Prostate gland (tissue), 2 donors: ENCODE measurements at regions not wholly inside any gene's neighbourhood (a gene's known extent, or its start where the extent isn't known, plus 50 kb on each side); places are given as distances from the start of the nearest gene placed in this dataset.

Experiments used
- DNase-seq: peaks from one replicate; pipeline ENCODE4 v3.0.0-alpha.2; 2019; ENCODE audit warnings: low spot score
- H3K27ac ChIP-seq, 2 donors: fragments of 200-600 bp; sonication (generic); 2 replicates each; pipeline ENCODE4 v1.5.1; 2017 to 2019
- H3K27me3 ChIP-seq: fragments of 200-600 bp; sonication (generic); replicated peaks from 2 replicates; pipeline ENCODE4 v1.5.1; 2019; ENCODE audit not compliant: insufficient read depth
- H3K36me3 ChIP-seq, 2 donors: fragments of 200-600 bp; sonication (generic); 1 replicate in 1 of 2; 2 replicates in 1 of 2; pipeline versions ENCODE4 v1.5.1 to v1.8.1; 2017 to 2019
- H3K4me1 ChIP-seq: fragments of 200-600 bp; sonication (generic); replicated peaks from 2 replicates; pipeline ENCODE4 v1.5.1; 2019
- H3K4me3 ChIP-seq, 2 donors: fragments of 200-600 bp; sonication (generic); 2 replicates each; pipeline ENCODE4 v1.5.1; 2017 to 2019
- H3K9me3 ChIP-seq: fragments of 200-600 bp; sonication (generic); 2 replicates; pipeline ENCODE4 v1.5.1; 2017
- POLR2A ChIP-seq: fragments of 450-650 bp; IDR thresholded peaks from one replicate; pipeline ENCODE4 v1.6.1; 2016; ENCODE audit warnings: antibody characterized with exemption, mild to moderate bottlenecking
- POLR2AphosphoS5 ChIP-seq: sonication (generic); formaldehyde crosslinking; IDR thresholded peaks from one replicate; pipeline ENCODE4 v1.6.1; 2017; ENCODE audit warnings: antibody characterized with exemption
- WGBS: methylation state at CpG from one replicate; pipeline ENCODE4 v1.1.5; 2018; 5-methylcytosine and 5-hydroxymethylcytosine counted together
- intact Hi-C: fragments of 100-400 bp; cut with DNase I; formaldehyde crosslinking; loops from one replicate; pipeline ENCODE4 v1.14.2; 2022
- TF ChIP-seq, protein P1 (sequence below), 4 experiments: fragments of 200-600 bp in 2 of 4; fragments of 450-650 bp in 2 of 4; sonication (generic) in 2 of 4; IDR thresholded peaks; 1 replicate in 3 of 4; 2 replicates in 1 of 4; pipeline ENCODE4 v1.5.1; 2016 to 2019; ENCODE audit warnings: antibody characterized with exemption in 4 of 4, mild to moderate bottlenecking in 2 of 4, moderate library complexity in 2 of 4

DNA sequence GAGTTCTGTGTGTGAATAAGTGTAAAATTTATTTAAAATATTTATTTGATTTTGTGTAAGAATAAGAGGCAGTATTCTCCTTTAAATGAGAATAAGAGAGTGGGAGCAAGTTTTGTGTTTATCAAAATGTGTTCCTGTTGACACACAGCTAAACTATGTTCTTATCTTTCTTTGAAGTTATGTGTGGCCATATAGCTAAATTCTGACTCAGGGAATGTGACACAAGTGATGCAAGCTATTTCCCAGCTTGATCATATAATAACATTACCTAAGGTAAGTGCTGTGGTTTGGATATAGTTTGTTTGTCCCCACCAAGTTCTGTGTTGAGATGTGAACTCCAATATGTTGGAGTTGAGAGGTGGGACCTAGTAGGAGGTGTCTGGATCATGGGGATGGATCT is 740.0 kb upstream of the IGFBP7 start:
- no peaks in the 10 kb centered on the region for H3K4me1 ChIP-seq
- no peaks in the 10 kb centered on the region for H3K9me3 ChIP-seq
- H3K27ac ChIP-seq = no peak overlapping the region
- intact Hi-C loops = no loop called here
- no peaks in the 10 kb centered on the region for H3K36me3 ChIP-seq
- no peak overlapping the region for H3K4me3 ChIP-seq
- DNase-seq = no peak
- no peaks in the 10 kb centered on the region for H3K27me3 ChIP-seq
- TF ChIP-seq POLR2A (no peak), POLR2AphosphoS5 (no peak)
- TF ChIP-seq, protein P1, sequence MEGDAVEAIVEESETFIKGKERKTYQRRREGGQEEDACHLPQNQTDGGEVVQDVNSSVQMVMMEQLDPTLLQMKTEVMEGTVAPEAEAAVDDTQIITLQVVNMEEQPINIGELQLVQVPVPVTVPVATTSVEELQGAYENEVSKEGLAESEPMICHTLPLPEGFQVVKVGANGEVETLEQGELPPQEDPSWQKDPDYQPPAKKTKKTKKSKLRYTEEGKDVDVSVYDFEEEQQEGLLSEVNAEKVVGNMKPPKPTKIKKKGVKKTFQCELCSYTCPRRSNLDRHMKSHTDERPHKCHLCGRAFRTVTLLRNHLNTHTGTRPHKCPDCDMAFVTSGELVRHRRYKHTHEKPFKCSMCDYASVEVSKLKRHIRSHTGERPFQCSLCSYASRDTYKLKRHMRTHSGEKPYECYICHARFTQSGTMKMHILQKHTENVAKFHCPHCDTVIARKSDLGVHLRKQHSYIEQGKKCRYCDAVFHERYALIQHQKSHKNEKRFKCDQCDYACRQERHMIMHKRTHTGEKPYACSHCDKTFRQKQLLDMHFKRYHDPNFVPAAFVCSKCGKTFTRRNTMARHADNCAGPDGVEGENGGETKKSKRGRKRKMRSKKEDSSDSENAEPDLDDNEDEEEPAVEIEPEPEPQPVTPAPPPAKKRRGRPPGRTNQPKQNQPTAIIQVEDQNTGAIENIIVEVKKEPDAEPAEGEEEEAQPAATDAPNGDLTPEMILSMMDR (IDR thresholded peaks at IDR 0.05) = no peak

GRCh38 chr4:57832083-57832482 is 721.9 kb upstream of the IGFBP7 start:
- intact Hi-C loops = no loop called here
- H3K9me3 ChIP-seq = no peaks in the 10 kb centered on the region
- no peaks in the 10 kb centered on the region for H3K36me3 ChIP-seq
- no peak for DNase-seq
- H3K27me3 ChIP-seq = no peaks in the 10 kb centered on the region
- no peaks in the 10 kb centered on the region for H3K4me1 ChIP-seq
- H3K4me3 ChIP-seq = no peak overlapping the region
- H3K27ac ChIP-seq = no peak overlapping the region
- 96% methylated on average over 2 of the region's 2 CpGs for WGBS
- no peak for TF ChIP-seq POLR2A
- TF ChIP-seq, protein P1 (IDR thresholded peaks at IDR 0.05) = no peak
- TF ChIP-seq POLR2AphosphoS5 = no peak

GRCh38 chr4:57789666-57790065 is 679.5 kb upstream of the IGFBP7 start:
- WGBS = 29% methylated on average over 2 of the region's 2 CpGs
- intact Hi-C loops = no loop called here
- no peaks in the 10 kb centered on the region for H3K27me3 ChIP-seq
- H3K9me3 ChIP-seq = no peaks in the 10 kb centered on the region
- no peaks in the 10 kb centered on the region for H3K4me1 ChIP-seq
- H3K36me3 ChIP-seq = no peaks in the 10 kb centered on the region
- no peak for DNase-seq
- no peak overlapping the region for H3K27ac ChIP-seq
- no peak for TF ChIP-seq POLR2A
- TF ChIP-seq, protein P1 (IDR thresholded peaks at IDR 0.05) = no peak
- TF ChIP-seq POLR2AphosphoS5 = no peak
- H3K4me3 ChIP-seq = no peak overlapping the region

- TF ChIP-seq POLR2A (no peak), POLR2AphosphoS5 (no peak)
- TF ChIP-seq, protein P1 (IDR thresholded peaks at IDR 0.05) = no peak
- DNase-seq = no peak
- intact Hi-C loops = no loop called here
- H3K4me1 ChIP-seq = no peaks in the 10 kb centered on the region
- no peaks in the 10 kb centered on the region for H3K9me3 ChIP-seq
- 52% methylated on average over 2 of the region's 2 CpGs for WGBS
- no peak overlapping the region for H3K27ac ChIP-seq
- no peaks in the 10 kb centered on the region for H3K27me3 ChIP-seq
- H3K36me3 ChIP-seq = no peaks in the 10 kb centered on the region
- no peak overlapping the region for H3K4me3 ChIP-seq
These were observed 667.7 kb upstream of the IGFBP7 start for GRCh38 chr4:57777876-57778275.

DNA sequence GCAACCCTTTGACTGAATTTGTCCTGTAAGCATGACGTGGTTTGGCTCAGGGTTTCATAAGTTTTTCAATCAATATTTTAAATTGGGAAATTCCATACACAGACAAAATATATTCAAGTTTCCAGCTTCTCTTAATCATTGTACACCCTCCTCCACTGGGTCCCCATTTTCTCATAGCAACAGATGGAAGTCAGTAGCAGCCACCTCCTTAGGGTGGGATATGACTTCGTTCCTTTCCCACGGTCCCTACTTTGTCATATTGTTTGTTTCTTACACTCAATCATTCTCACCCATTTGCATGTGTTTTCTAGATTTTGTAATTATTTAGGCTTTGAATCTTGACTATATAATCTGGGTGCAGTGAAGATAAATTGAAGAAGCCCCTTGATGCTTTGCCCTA is 664.5 kb upstream of the IGFBP7 start:
- Histone ChIP-seq H3K4me3 (no peak overlapping the region), H3K27me3 (no peaks in the 10 kb centered on the region), H3K4me1 (no peaks in the 10 kb centered on the region), H3K27ac (no peak overlapping the region), H3K36me3 (no peaks in the 10 kb centered on the region), H3K9me3 (no peaks in the 10 kb centered on the region)
- TF ChIP-seq, protein P1 (IDR thresholded peaks at IDR 0.05) = no peak
- TF ChIP-seq POLR2AphosphoS5 (no peak), POLR2A (no peak)
- intact Hi-C loops = no loop called here
- DNase-seq = no peak
- 87% methylated on average over 3 of the region's 3 CpGs for WGBS
